GM12873 (cell line): ENCODE measurements at regions not wholly inside any gene's neighbourhood (a gene's known extent, or its start where the extent isn't known, plus 50 kb on each side); places are given as distances from the start of the nearest gene placed in this dataset.

Source experiments
- CTCF ChIP-seq: IDR thresholded peaks from 2 replicates; pipeline ENCODE4 v1.5.1; 2012; ENCODE audit warnings: low read depth, mild to moderate bottlenecking, moderate library complexity, low read length, control low read depth; ENCODE audit not compliant: insufficient read depth; ENCODE audit errors: missing control alignments

- no peak for TF ChIP-seq CTCF
These were observed 1145.3 kb downstream of the EFNA5 start for GRCh38 chr5:106525438-106525837.

GRCh38 chr5:106523852-106524251, 1146.9 kb downstream of the EFNA5 start:
- TF ChIP-seq CTCF, result no peak

GRCh38 chr5:106522296-106522695, 1148.4 kb downstream of the EFNA5 start:
- no peak for TF ChIP-seq CTCF

GRCh38 chr5:106521701-106522100, 1149.0 kb downstream of the EFNA5 start:
- TF ChIP-seq CTCF, result no peak

GRCh38 chr5:106510321-106510720, 1160.4 kb downstream of the EFNA5 start:
- no peak for TF ChIP-seq CTCF

GRCh38 chr5:106508894-106509293, 1161.8 kb downstream of the EFNA5 start:
- TF ChIP-seq CTCF, result no peak

GRCh38 chr5:106493910-106494309, 1176.8 kb downstream of the EFNA5 start:
- TF ChIP-seq CTCF, result no peak
